GM19438 (cell line): ENCODE measurements at regions not wholly inside any gene's neighbourhood (a gene's known extent, or its start where the extent isn't known, plus 50 kb on each side); places are given as distances from the start of the nearest gene placed in this dataset.

Experiments used
- ATAC-seq: cut with Tn5 transposase; IDR thresholded peaks from one replicate; pipeline ENCODE4 v1.9.1; 2021; ENCODE audit warnings: low read depth; ENCODE audit not compliant: unreplicated experiment

DNA sequence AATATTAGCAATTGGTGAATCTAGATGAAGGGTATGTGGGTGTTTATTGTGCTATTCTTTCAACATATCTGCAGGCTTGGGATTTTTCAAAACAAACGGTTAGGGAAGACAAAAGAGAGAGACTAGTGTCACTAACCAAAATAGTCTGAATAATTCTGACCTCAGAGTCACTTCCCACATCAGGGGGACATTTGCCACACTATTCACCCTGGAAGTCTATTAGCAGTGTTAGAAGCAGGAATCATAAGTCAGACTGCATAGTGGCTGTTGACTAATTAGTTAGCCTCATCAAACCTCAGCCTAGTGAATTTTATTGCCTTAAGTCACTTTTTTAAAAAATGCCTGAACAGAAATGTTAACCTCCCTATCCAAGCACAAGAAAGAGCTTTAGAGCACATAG is 169.2 kb upstream of the RGMB start:
- ATAC-seq: no peak

DNA sequence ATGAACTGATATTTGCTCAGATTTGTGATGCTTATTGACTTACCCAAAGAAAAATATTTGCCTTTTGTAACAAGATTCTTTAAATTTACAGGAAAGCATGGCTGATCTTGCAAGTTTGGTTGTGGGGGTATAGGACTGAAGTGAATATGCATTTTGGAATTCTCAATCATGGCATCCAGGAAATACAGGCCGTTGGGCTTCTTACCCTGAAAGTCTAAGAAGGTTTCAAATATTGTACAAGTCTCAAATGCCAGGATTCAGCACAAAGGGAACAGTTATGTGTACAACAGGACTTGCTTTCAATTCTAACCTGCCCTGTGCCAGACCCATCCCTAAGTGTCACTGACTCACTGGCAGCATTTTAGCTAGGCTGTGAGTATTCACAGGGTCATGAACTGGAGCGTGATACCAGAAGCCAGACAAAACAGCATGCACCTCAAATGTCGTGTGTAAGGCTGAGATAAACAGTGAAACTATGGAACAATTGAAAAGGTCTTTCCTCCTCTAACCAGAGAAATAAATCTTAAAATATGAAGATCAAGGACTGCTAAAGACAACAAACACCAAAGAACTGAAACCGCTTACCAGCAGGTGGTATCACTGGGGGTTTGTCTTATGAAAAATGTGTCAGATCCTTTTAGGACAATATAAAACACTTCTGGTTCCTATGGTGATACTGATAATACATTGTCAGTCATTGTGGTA is 168.6 kb upstream of the RGMB start:
- no peak for ATAC-seq

DNA sequence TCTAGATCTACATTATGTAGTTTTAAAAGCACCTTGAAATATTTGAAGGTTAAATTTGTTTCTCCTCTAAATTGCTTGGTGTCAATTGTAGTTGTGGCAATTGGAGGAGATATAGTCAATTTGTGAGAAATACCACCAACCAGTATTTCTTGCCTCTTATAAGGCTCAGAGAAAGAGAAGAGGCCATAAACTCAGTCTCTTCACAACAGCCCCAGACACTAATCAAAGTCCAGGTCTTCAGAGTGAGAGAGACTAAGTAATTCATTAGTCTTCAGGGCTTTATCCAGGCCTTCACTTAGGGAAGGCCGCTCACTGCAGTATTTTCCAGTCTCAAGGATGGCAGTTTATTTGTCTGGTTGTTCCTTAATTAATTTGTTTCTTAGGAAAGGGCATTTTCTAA is 168.0 kb upstream of the RGMB start:
- ATAC-seq: no peak

DNA sequence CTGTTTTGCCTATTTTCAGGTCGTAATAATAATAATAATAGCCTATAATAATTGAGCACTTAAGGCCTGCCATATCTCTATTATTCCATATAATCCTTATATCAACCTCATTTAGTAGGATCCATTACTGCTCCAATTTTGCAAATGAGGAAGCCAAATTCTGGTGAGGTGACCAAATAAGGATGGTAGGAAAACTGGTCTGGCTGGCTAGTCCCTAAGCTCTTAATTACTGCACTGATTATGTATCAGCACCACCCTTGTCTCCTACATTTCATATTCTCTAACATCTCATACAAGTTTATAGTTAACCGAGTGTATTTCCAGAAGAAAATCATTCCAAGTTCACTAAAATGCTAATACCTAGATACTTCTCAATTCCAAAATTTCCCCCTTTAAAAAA is 166.5 kb upstream of the RGMB start:
- no peak for ATAC-seq

DNA sequence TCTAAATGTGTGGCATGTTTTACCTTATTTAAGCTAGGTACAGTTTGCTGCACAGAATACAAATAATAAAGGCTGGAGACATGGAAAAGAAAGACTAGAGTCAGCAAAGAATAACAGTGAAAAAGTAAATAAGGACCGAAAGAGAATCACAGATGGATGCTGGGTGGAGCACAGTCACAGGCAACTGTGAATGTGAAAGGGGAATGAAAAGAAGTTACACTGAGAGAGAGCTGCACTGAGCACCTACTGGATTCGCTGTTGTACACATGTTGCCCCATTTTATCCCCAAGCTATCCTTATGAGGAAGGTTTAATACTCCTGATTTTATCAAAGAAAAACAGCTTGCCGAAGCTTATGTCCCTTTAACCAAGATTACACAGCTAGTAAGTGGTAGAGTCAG is 165.4 kb upstream of the RGMB start:
- ATAC-seq: no peak

DNA sequence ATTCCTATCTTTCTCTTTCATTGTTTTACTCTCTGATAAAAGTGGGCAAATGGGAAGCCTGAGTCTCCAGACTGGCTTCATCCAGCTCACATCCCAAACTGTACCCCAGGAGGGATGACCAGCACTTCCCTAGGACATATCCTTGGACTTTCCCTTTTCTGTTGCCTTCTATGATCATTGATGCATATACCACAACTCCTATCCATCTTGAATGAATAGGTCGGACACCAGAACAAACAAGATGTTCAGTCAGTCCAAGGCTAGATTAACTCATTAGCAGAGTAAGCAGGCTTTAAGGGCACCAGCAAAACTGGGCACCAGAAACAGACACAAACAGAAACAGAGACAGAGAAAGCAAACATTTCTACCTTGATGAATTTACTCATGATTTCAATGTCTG is 159.1 kb upstream of the RGMB start:
- no peak for ATAC-seq

DNA sequence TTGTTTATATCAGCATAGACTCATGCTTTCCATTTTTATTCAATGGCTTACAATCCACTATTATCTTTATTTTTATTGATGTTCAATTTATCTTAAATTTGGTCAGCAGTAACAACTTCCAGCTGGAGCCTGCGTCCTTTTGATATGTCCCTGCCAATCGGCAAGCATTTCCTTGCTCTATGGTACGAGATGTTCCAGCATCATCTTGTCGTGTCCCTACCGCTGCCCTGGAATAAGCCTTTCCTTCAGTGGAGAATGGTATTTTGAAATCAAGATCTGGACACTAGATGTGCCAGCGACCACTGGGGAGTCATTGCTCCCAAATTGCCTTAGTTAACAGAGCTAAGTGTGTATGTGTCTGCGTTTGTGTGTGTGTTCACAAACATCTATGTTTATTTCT is 151.6 kb upstream of the RGMB start:
- ATAC-seq: no peak

DNA sequence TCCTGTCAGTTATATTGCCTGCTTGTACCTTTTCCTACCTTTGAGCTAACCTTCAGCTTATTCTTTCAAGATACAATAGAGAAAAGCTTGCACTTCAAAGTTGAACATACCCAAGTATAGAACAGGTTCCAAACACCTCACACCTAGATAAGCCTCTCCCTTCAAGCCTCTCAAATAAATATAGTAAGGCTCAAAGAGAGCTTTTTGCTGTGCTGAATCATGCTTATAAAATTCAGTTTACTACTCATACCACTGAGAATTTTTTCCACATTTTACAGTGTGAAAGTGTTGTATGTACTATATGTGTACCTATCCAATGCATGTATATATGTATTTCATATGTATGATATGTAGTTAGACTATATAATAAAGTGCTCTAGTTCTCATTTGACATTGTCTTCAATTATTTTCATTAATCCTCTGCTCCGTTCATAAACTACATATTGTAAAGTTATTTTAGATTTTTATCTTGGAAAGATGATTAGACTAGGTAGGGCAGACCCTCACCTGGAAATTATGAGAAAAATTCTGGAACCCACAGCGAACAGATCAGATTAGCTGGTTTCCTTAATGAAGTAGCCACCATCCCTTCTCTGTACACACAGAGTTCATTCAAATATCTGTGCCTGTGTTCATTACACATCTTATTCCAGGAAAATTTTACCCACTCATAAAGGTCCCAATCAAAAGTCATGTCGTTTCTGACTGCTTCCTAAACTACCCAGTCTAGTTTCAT is 149.2 kb upstream of the RGMB start:
- ATAC-seq: no peak

DNA sequence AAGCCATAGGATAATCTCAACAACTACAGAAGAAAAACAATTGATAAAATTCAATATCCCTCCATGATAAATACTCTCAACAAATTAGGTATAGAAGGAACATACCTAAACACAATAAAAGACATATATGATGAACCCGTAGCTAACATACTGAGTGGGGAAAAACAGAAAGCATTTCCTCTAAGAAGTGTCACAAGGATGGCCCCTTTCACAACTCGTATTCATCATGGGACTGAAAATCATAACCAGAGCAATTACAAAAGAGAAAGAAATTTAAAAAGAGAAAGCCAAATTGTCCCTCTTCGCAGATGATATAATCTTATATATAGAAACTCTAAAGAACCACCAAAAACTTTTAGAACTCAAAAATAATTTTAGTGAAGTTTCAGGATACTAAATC is 146.3 kb upstream of the RGMB start:
- ATAC-seq: no peak

DNA sequence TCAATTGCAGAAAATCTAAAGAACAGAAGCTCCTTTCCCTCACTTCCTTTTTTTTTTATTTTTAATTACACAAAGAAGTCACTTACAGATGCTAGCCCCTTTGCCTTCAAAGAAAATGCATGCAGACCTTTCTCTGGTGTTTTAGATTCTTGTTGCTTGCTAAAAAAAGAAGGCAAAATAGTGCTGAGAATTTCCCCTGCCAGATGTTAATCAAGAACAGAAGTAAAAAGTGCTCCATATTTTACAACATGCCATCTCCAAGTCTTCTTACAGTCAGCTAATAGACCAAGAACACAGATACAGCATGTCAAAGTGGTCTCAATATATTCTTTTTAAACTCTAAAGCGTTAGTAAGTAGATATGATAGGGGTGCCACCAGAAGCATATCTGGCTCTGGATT is 142.8 kb upstream of the RGMB start:
- no peak for ATAC-seq

DNA sequence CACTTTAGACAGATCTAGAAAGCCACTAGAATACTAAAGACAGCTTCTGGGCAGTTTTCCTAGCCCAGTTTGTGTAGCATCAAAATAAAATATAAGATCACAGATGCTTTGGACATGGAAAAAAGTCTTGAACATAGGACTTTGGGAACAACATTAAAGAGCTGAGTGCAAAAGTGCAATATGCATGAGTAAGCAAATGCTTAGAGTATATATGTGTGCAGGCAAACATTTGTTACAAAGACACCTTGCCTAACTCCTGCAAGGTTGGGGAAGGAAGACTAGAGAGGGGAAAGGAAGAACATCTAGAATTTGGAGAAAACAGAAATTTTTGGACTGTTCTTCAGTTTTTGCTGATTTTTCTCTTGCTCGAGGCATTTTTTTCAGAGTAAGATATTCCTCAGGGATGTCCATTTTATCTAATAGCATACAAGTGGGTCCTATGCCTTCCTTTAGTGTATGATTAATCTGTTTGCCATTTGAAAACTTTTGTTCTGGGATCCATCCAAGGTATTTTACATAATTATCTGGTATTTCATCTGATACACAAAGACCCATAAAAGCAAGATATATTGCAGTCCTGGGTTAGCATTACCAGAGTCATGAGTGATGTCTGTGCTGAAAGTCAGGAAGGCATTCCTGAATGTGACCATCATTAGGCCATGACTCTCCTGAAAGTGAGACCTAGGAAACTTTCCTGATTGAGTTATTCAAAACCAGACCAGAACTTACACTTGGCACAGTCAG is 142.0 kb upstream of the RGMB start:
- ATAC-seq: no peak

DNA sequence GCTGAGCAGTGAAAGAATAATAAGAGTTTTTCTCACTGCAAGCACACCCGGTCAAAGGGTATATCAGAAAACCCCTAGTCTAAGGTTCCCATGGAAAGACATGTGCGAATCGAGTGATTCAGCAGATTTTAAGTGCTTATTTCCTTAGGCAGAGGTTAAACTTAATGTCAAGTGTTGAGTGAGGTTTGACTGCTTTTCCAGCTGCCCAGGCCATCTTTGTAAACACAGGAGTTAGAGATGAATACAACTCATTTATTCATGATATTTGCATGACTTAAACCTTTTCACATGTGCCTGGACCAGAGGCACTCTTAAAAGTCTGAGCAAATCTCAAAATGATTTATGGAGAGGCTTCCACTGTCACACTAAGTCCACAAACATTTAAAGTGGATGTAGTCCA is 137.8 kb upstream of the RGMB start:
- ATAC-seq: no peak

DNA sequence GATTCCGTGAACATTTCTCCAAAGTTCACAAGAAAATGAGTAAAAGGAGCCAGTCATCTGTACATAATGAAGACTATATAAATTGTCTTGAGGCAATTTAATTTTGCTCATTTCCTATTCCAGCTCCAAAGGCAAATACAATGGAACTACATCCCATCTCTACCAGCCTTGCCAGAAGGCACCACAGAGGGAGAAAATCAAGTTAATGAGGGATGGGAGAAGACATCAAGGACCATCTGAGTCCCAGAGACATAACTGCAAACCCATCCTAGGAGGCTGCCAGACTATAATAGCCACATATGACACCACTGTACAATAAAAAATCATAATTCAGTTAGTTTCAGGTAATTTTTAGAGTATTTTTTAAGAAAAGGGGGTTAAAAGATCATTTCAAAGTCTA is 136.3 kb upstream of the RGMB start:
- no peak for ATAC-seq

DNA sequence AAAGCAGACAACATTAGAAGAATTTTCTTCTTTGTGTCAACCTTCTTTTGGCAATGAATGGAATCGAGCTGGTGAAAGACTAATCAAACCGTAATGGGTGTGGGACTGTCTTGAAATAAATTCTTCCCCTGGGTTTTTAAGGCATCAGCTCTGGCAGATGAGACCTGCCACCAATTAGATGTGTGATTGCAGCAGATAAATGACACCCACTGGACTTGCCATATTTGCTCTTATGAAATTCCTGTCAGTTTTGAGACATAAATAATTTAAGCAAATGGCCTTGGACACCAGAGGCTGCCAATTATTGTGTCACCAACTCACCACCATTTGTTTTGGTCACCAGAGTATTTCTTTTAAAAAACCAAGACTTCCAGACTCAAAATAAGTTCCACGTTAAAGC is 135.9 kb upstream of the RGMB start:
- no peak for ATAC-seq

DNA sequence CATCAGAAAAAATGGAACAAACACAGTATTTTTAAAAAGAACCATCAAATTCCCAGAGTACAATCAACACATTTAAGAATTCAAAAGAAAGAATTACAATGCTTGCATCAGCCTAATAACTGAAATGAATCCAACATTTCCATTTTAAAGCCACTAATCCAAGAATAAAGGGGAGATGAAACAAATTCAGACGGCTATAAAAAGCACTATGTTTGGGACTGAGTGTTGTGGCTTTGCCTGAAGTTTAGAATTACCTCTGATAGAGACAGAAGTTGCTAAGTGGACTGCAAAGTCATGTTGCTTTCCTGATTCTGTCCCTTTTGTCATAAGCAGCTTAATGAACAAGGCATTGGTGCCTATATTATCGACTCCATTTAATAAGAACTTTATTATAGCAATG is 135.4 kb upstream of the RGMB start:
- ATAC-seq: no peak

DNA sequence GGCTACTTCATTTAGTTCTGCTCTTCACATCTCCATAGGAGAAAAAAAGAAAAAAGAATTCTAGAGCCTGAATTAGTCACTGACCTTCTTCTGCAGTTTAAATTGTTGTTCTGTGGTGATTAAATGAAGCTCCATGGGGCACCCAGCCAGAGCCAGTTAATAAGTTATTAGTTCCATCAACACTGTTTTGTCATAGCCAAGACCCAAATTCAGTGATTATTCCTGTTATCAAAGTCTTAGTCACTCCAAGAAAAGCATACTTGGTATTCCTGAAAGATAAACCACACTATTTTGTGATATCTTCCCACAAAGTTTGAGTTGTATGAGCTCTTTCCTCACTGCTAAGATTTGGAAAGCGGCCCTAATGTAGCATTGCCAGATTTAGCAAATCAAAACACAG is 134.8 kb upstream of the RGMB start:
- ATAC-seq: no peak

DNA sequence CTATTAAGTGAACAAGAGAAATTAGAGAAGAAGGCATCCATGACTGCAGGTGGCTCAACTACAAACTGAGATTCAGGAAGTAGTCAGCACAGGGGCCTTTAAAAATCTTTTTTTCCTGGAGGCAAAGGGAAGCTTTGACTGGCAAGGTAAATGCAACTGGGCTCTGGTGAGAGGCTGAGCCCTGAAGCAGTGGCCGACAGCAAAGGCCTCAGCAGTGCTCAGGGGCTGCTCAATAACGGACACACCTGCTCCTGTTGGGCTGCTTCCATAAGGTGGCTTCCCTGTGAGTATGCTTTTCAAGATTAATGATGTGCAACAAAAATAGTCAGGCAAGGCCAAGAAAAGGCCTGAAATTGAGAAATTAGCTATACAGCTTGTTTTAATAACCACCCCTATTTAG is 134.2 kb upstream of the RGMB start:
- no peak for ATAC-seq

DNA sequence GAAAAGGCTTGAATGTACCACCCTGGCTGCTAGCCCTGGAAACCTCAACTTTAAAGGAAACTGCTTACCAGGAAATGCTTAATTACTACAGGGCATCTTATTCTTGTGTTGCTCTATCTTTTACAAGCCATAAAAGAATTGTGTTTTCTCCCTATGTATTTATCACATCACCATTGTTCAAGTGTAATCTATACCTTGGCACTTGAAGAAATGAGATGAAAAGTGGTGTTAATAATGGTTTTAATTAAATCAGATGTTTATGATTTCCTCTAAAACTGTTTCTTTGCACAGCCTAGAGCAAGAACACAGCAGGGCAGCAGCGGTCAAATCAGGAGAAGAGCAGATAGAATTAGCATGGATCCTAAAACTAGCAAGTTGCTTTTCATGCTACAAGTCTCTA is 131.8 kb upstream of the RGMB start:
- no peak for ATAC-seq

DNA sequence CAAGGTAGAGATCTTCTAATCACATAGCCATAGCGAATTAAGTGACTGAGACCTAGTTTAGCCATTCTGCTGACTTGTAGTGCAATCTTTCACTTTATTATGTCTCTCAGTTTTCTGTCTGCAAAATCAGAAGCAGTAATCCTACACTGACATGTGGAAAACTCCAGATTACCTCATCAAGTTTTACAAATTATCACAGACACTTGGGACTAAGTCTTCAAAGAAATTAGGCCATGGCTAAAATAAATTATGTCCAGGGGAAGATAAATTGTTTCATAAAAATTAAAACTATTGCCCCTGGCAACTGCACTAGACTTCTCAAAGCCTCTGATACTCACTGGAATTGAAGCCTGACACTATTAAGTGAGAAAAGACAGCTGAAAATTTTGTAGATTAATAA is 129.9 kb upstream of the RGMB start:
- ATAC-seq: no peak

DNA sequence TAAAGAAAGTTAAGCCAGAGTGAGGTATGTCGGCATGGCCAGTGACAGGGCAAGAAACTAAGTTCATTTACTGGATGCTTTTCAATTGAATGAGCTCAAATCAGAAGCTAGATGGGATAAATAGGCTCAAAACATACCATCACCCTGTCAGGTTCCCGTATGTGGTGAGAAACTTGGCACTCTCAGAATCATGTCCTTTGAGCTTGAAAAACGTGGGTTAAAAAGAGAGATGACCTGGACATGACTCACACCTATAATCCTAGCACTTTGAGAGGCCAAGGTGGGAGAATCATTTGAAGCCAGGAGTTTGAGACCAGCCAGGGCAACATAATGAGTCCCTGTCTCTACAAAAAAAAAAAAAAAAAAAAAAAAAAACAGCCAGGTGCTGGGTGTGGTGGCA is 121.7 kb upstream of the RGMB start:
- no peak for ATAC-seq

DNA sequence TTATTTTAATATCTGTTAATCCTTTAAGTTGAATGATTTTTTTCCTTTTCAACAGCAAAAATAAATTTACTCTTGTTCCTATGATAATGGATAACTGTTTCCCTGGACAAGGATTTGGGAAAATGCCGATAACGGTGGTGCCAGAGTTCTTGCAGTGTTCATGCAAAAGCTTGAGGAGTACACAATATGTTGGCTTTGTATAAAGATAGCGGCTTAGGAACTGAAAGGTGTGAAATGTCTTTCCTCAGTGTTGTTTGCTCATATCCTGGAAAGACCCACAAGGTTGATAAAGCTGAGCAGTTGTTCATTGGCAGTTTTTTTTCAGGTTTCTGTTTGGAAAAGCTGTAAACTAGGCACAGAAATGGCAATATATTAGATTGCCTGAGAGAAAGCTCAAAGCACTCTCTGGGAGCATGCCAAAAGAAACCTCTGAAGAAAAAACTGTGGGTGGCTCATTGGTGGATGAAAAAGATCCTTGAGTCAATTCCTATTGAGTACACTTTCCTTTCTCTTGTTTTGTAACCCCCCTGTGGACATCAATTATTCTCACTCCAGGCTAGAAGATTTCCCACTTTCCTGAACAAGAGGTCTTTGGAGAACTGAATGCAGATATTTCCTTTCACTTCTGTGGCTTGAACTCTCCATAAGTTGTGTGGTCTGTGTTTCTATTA is 117.2 kb upstream of the RGMB start:
- no peak for ATAC-seq
